Smooth muscle cell (in vitro differentiated cells): ENCODE measurements at regions not wholly inside any gene's neighbourhood (a gene's known extent, or its start where the extent isn't known, plus 50 kb on each side); places are given as distances from the start of the nearest gene placed in this dataset.

Source experiments
- DNase-seq: peaks from one replicate; lab custom pipeline; 2025; ENCODE audit not compliant: unreplicated experiment; lab: John Stamatoyannopoulos, UW
- H2AFZ ChIP-seq: fragments of 200-600 bp; sonication (generic); 2 replicates; pipeline ENCODE4 v1.6.0; 2016; ENCODE audit warnings: antibody characterized with exemption, low read depth, mild to moderate bottlenecking
- H3F3A ChIP-seq: fragments of 200-600 bp; sonication (generic); 2 replicates; pipeline ENCODE4 v1.6.0; 2017; ENCODE audit warnings: antibody characterized with exemption, low read depth
- H3K27ac ChIP-seq: fragments of 200-600 bp; sonication (generic); 2 replicates; pipeline ENCODE4 v1.5.1; 2016; ENCODE audit warnings: low read depth, mild to moderate bottlenecking
- H3K27me3 ChIP-seq: fragments of 200-600 bp; sonication (generic); 2 replicates; pipeline ENCODE4 v1.6.1; 2016; ENCODE audit warnings: low read depth, mild to moderate bottlenecking
- H3K36me3 ChIP-seq: fragments of 200-600 bp; sonication (generic); 2 replicates; pipeline ENCODE4 v1.5.1; 2016; ENCODE audit warnings: low read depth
- H3K4me1 ChIP-seq: fragments of 200-600 bp; sonication (generic); 2 replicates; pipeline ENCODE4 v1.5.1; 2016; ENCODE audit warnings: low read depth
- H3K4me2 ChIP-seq: fragments of 200-600 bp; sonication (generic); 2 replicates; pipeline ENCODE4 v1.6.0; 2016; ENCODE audit warnings: mild to moderate bottlenecking
- H3K4me3 ChIP-seq: fragments of 200-600 bp; sonication (generic); 2 replicates; pipeline ENCODE4 v1.5.1; 2016; ENCODE audit warnings: mild to moderate bottlenecking
- H3K79me2 ChIP-seq: fragments of 200-600 bp; sonication (generic); 2 replicates; pipeline ENCODE4 v1.6.0; 2016; ENCODE audit warnings: low read depth, mild to moderate bottlenecking
- H3K9ac ChIP-seq: fragments of 200-600 bp; sonication (generic); 2 replicates; pipeline ENCODE4 v1.6.0; 2016; ENCODE audit warnings: low read depth
- H3K9me3 ChIP-seq: fragments of 200-600 bp; sonication (generic); replicated peaks from 2 replicates; pipeline ENCODE4 v1.5.1; 2016; ENCODE audit warnings: low read depth
- H4K20me1 ChIP-seq: fragments of 200-600 bp; sonication (generic); 2 replicates; pipeline ENCODE4 v1.6.0; 2016; ENCODE audit warnings: low read depth
- CTCF ChIP-seq: fragments of 200-600 bp; sonication (generic); IDR thresholded peaks from 2 replicates; pipeline ENCODE4 v1.5.1; 2017; ENCODE audit warnings: borderline replicate concordance, mild to moderate bottlenecking, antibody characterized with exemption; ENCODE audit not compliant: insufficient read depth, poor library complexity, severe bottlenecking
- WGBS: methylation state at CpG from one replicate; pipeline ENCODE4 v1.1.7; 2016; ENCODE audit warnings: low lambda C conversion rate; 5-methylcytosine and 5-hydroxymethylcytosine counted together

- Histone ChIP-seq H3K4me3 (no peak overlapping the region), H2AFZ (no peak overlapping the region), H3K4me1 (peaks cover 11% of the 10 kb centered on the region), H3K27me3 (no peaks in the 10 kb centered on the region), H3K9me3 (no peaks in the 10 kb centered on the region), H3K9ac (no peak overlapping the region), H4K20me1 (no peaks in the 10 kb centered on the region), H3K4me2 (peak overlapping the region; percentile 9), H3F3A (peaks cover 25% of the 10 kb centered on the region), H3K27ac (peak overlapping the region; percentile 69), H3K36me3 (no peaks in the 10 kb centered on the region), H3K79me2 (no peaks in the 10 kb centered on the region)
- WGBS: 29% methylated on average over 15 of the region's 15 CpGs
- DNase-seq: peak; percentile 10
- TF ChIP-seq CTCF: no peak
Measured at GRCh38 chr6:3518356-3519190, 61.7 kb upstream of the SLC22A23 start.

DNA sequence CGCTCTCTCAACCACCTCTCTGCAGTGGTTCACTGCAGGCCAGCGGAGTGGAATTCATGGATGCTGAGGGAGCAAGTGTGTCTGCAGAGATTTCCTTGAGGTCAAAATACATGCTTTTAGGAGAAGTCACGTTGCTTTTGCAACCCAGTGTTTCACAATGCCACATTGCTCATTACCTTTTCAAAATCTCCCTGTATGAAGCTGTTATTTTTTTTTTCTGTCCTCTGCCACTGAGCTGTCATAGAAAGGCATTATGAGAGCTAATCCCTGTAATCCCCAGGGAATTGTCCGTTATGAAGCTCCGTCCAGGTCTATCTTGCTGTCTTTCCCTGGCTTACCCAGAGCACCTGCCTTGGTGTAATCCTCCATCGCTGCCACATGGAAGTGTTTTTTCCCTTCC lies 60.5 kb upstream of the SLC22A23 start:
- Histone ChIP-seq H3K27me3 (no peaks in the 10 kb centered on the region), H3F3A (peaks cover 25% of the 10 kb centered on the region), H3K79me2 (no peaks in the 10 kb centered on the region), H3K4me2 (peak overlapping the region; percentile 9), H3K4me1 (peaks cover 5% of the 10 kb centered on the region), H3K36me3 (no peaks in the 10 kb centered on the region), H2AFZ (no peak overlapping the region), H3K9ac (peak overlapping the region; percentile 10), H4K20me1 (no peaks in the 10 kb centered on the region), H3K4me3 (no peak overlapping the region), H3K9me3 (no peaks in the 10 kb centered on the region), H3K27ac (peak overlapping the region; percentile 69)
- WGBS: 22% methylated on average over 6 of the region's 6 CpGs
- no peak for DNase-seq
- no peak for TF ChIP-seq CTCF

DNA sequence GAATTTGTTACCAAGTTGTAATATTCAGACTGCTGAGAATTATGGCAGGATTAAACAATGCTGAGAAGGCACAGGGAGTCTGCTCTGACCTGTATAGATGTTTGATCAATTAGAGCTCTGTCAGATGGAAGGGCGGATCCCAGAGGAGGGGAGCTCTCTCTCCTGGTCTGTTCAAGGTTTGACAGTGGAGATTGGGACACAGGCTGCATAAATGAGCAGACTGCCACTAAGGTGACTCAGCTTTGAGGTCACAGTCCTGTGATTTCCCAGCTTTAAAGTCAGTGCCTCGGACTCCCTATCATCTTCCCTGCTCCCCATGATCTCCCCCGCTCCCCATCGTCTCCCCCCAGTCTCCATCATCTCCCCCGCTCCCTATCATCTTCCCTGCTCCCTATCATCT lies 59.2 kb upstream of the SLC22A23 start:
- peaks cover 25% of the 10 kb centered on the region for H3F3A ChIP-seq
- H2AFZ ChIP-seq: no peak overlapping the region
- no peak overlapping the region for H3K27ac ChIP-seq
- H3K36me3 ChIP-seq: no peaks in the 10 kb centered on the region
- H4K20me1 ChIP-seq: no peaks in the 10 kb centered on the region
- no peak overlapping the region for H3K9ac ChIP-seq
- WGBS: 94% methylated on average over 1 of the region's 5 CpGs
- TF ChIP-seq CTCF: no peak
- no peaks in the 10 kb centered on the region for H3K9me3 ChIP-seq
- no peaks in the 10 kb centered on the region for H3K79me2 ChIP-seq
- no peak for DNase-seq
- no peak overlapping the region for H3K4me3 ChIP-seq
- no peaks in the 10 kb centered on the region for H3K27me3 ChIP-seq
- peaks cover 9% of the 10 kb centered on the region for H3K4me1 ChIP-seq
- H3K4me2 ChIP-seq: no peak overlapping the region

- Histone ChIP-seq H3K4me2 (no peak overlapping the region), H3K36me3 (no peaks in the 10 kb centered on the region), H3K9ac (no peak overlapping the region), H2AFZ (no peak overlapping the region), H3K4me3 (no peak overlapping the region), H3K27me3 (no peaks in the 10 kb centered on the region), H3K9me3 (no peaks in the 10 kb centered on the region), H3F3A (peaks cover 21% of the 10 kb centered on the region), H3K79me2 (no peaks in the 10 kb centered on the region), H3K4me1 (peaks cover 9% of the 10 kb centered on the region), H3K27ac (no peak overlapping the region), H4K20me1 (no peaks in the 10 kb centered on the region)
- WGBS: 63% methylated on average over 1 of the region's 1 CpG
- no peak for TF ChIP-seq CTCF
- no peak for DNase-seq
Measured at GRCh38 chr6:3515669-3516068, 58.8 kb upstream of the SLC22A23 start.
